Endometrium (tissue), 2 donors: ENCODE measurements at regions not wholly inside any gene's neighbourhood (a gene's known extent, or its start where the extent isn't known, plus 50 kb on each side); places are given as distances from the start of the nearest gene placed in this dataset.
"Not testable (repeated sequence)": the region's sequence is repeated elsewhere in the genome, so short reads cannot be mapped to it uniquely, and the experiment has no call there.

Experiments used
- FAIRE-seq: peaks from 2 replicates; lab custom pipeline; 2012; peaks lifted over from hg19 to GRCh38; lab: Jason Lieb, UNC
- donor health status: control.
- donor health status: control.

DNA sequence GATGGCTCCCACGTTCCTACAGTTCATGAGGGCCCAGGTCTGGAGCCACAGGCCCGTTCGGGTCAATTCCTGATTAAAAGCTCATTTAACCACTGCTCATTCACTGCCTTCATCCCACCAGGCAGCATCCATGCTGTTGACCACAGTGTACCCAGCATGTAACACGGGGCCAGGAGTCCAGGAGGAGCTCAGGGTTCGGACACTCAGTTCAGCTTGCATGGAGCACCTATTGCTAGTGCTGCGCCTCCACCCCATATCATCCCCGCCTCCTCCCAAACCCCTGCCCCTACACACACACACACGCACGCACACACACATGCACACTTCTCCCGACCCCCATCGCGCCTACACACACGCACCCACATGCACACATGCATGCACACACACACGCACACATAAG lies 72.9 kb upstream of the SNTG2 start:
- FAIRE-seq, result no peak

GRCh38 chr2:875687-876615 lies 74.7 kb upstream of the SNTG2 start:
- FAIRE-seq, result no peak

- no peak for FAIRE-seq
Observed at GRCh38 chr2:873651-874580, 76.7 kb upstream of the SNTG2 start.

- FAIRE-seq, result no peak
Observed at GRCh38 chr2:873027-873426, 77.6 kb upstream of the SNTG2 start.

DNA sequence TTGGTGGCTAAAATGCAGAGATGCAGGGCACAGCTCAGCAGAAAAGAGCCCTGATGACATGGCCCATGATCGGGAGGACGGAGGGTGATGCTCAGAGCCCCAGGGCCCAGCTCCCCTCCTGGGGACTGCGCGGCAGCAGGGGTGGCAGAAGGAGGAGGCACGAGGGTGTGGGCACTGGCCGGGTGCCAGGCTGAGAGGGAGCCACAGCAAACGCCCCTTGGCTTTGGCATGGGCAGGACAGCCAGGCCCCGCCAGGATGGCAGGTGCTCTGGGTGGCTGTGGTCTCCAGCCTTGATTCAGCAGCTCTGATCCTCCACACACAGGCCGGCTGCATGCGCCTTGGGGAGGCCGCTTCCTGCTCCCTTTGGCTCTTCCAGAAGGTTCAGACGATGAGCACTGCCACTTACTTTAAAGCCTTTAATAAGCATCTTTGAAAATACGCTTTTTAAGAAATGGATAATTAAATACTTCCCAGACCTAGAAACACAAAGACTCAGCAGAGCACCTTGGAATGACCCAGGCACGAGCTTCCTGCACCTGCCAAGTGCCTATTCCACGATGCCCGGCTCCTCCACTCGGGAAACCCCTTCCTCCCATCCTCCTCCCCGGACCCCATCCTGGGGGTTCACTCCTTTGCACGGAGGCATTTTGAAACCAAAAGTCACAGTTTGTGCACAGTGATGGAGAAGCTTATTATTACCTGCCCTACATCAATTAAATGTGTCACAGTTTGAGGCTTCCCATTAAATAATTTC lies 78.5 kb upstream of the SNTG2 start:
- no peak for FAIRE-seq

DNA sequence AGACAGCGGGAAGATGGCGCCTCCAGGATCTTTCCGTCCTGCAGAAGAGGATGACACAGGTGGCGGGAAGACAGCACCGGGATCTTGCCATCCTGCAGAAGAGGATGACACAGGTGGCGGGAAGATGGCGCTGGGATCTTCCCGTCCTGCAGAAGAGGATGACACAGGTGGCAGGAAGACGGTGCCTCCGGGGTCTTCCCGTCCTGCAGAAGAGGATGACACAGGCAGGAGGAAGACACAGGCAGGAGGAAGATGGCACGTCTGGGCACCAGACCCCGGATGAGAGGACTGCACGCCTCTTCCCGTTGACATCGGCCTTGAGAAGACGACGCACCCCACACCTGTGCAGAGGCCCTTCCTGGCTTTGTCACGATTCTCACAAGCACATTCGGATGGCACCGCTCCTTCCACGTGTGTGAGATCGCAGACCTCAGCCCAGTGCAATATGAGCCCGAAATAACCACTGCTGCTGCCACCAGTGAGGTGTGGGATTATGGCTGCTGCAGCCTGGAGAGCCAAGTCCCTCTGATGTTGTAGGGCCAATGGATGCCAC lies 79.4 kb upstream of the SNTG2 start:
- no peak for FAIRE-seq

DNA sequence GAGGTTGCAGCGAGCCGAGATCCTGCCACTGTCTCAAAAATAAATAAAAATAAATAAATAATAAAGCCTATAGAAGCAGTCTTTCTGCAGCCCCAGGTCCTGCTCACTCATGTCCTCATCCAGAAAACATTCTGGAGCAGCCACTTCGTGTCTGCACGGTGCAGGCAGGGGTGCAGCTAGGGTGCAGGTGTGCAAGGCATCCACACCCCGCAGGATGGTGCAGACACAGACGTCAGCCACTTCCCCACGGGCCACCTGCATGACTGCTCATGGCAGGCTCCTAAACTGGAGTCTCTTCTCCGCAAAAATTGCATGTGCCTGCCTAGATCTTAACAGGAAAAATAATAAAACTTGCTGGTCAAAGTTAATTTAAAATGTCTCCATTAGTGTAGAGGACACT lies 80.2 kb upstream of the SNTG2 start:
- FAIRE-seq, result no peak

- no peak for FAIRE-seq
Observed at GRCh38 chr2:869894-870293, 80.8 kb upstream of the SNTG2 start.

DNA sequence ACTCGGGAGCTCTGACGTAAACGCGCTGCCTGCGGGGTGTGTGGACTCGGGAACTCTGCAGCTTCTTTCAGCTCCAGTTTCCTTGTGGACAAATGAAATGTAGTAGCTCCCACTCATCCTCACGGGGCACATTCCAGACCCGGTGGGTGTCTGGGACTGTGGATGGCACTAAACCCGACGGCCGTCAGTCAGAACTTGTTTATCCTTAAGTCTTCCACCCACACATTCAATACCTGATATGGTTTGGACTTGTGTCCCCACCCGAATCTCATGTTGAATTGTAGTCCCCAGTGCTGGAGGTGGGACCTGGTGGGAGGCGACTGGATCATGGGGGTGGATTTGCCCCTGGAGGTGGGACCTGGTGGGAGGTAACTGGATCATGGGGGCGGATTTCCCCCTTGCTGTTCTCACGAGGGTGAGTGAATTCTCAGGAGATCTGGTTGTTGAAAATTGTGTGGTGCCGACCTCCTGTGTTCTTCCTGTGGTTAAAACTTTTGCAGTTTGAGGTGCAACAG lies 81.2 kb upstream of the SNTG2 start:
- FAIRE-seq, result no peak

DNA sequence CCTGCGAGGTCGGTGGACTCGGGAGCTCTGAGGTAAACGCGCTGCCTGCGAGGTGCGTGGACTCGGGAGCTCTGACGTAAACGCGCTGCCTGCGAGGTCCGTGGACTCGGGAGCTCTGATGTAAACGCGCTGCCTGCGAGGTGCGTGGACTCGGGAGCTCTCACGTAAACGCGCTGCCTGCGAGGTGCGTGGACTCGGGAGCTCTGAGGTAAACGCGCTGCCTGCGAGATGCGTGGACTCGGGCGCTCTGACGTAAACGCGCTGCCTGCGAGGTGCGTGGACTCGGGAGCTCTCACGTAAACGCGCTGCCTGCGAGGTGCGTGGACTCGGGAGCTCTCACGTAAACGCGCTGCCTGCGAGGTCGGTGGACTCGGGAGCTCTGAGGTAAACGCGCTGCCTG lies 81.8 kb upstream of the SNTG2 start:
- FAIRE-seq, result not testable (repeated sequence)

DNA sequence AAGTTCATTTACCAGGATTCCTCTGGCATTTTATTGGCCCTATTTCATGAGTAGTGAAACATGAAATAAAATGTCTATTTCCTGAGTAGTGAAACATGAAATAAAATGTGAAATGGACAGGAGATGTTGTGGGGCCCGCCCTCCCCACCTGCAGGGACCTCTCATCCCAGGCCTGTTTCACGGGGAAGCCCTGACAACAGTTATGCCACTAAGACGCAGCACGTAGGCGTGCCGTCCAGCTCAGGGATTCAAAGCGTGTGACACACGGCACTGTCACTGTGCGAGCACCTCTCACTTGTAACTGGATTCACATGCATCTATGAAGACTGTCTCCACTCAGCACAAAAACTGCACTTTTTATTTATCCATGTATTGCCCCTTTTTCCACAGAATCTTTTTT lies 83.4 kb upstream of the SNTG2 start:
- no peak for FAIRE-seq

DNA sequence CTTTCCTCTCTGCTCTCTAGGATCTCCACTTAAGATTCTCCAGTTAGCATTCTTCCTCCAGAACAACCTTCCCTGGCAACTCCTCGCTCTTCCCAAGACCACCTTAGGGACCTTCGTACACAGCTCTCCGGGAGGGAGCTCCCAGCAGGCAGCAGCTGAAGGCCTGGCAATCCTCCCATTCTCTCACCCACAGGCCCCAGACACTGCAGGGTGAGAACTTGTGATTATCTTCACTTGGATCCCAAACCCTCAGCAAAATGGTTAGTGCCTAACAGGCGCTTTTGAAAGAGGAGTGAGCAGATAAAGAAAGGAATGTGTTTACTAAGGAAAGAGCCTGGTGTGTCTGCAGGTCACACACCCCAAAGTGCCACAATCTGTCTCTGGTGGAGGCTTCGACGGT lies 83.8 kb upstream of the SNTG2 start:
- no peak for FAIRE-seq

DNA sequence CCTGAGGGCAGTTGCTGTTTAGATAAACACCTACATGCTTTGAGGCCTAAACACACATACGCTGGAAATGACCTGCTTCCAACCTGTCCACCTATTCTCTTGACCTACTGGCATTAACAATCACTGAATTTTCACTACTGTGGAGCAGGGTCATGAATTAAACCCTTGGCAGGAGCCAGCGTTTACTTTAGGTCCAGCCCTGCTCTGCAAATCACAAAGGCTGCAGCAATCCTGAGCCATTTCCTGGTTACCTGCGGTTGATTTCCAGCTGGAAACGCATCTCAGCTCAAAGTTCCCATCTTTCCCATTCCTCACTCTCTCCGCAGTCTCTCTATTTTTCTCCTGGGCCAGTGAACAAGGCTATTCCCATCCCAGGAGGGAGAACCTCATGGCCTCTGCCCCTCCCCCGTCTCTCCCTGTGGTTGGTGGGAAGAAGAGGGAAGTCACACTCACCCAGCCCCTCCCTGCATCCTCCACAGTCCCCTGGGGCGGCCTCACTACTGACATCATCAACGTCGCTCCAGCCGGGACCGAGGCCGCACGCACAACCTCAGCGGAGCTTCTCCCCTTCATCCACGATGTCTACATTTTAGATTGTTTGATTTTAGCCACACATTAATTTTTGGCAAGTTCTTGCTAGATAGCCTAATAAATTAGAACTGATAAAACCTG lies 84.5 kb upstream of the SNTG2 start:
- no peak for FAIRE-seq

DNA sequence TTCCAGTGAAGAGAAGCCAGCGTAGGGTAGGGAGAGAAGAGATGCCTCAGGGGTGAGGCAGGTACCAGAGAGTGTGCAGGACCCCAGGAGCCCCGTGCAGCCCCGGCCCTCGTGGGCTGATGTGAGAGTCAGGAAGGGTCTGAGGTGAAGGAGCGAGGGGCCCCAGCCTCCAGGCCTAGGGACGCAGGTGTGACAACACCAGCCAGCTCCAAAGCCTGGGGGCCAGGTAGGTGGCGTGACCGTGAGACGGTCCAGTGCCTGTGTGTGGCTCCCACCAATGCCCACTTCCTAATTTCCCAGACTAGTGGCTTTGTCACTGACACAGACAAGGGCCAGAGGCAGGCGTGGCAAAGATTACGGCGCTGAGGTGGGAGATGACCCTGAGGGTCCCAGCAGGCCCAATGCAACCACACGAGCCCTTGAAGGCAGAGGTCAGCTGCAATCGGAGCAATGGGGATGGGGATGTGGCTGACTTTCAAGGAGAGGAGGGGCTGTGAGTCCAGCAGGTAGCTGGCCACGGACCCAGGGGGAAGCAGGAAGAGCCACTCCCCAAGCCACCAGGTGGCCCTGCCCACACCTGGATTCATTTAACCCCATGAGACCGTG lies 86.0 kb upstream of the SNTG2 start:
- no peak for FAIRE-seq

- no peak for FAIRE-seq
Observed at GRCh38 chr2:863732-864450, 86.8 kb upstream of the SNTG2 start.

- FAIRE-seq, result no peak
Observed at GRCh38 chr2:862731-863466, 87.8 kb upstream of the SNTG2 start.

DNA sequence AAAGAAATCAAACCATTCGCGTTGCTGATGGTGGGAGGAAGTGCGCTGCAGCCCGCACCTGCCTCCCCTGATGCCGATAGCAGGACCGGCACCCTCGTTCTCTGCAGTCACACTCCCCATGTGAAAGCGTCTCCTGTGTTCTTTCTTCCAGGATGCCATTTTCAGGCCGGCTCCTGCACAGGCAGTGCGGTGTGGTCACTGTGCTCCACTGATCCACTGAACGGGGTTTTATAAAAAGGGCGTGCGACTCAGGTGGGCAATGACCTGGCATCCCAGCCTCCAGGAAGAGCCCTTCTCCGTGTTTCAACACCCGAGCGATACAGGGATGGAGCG lies 88.3 kb upstream of the SNTG2 start:
- FAIRE-seq, result no peak

DNA sequence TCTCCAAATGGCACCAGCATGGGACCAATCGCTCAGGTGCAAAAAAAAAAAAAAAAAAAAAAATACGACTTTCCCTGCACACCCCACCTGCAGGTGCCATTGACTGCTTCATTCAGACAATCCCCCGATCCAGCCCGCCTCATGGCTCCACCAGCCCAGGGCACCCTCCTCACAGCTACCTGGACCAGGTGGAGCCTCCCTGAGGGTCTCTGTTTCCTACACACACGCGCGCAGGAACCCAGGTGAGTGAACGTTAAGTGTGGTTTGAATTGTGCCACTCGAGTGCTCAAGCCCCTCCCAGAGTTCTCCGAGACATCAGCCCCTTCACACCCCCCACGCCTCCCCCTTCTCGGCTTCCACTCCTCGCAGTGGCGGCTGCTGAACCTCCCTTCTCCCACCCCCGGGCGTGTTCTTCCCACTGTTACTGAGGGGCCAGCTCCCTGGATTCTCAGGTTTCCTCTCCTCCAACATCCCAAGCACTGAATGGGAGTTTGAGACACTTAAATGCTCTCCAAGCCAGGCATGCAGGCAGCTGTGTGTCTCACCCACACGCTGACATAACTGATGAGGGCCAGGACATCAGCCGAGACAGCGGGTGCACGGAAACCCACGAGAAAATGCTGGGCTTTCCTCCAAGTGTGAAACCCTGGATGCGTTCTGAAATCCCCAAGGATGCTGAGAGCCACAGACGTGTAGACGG lies 88.8 kb upstream of the SNTG2 start:
- FAIRE-seq, result no peak
